ENCODE measurements at regions not wholly inside any gene's neighbourhood (a gene's known extent, or its start where the extent isn't known, plus 50 kb on each side); places are given as distances from the start of the nearest gene placed in this dataset.

GRCh38 chr9:36504156-36504555 is 68.5 kb upstream of the MELK start:
- Histone ChIP-seq H3K9me3 (ENCODE audit: control insufficient read depth in 1 of 2, insufficient read depth in 1 of 2, low read depth in 1 of 2, low read length in 2 of 2) (no peaks in the 10 kb centered on the region), H3K4me2 (ENCODE audit: low read length) (no peak overlapping the region), H3K27me3 (ENCODE audit: insufficient read depth, low read length) (no peaks in the 10 kb centered on the region), H3K9me2 (ENCODE audit: insufficient read depth) (no peaks in the 10 kb centered on the region), H3K36me3 (ENCODE audit: control insufficient read depth in 1 of 2, insufficient read depth in 2 of 2, low read length in 2 of 2) (no peaks in the 10 kb centered on the region), H3K9ac (ENCODE audit: low read length) (no peak overlapping the region), H2AFZ (ENCODE audit: low read depth, low read length, poor library complexity, severe bottlenecking) (peak overlapping the region; percentile 7), H3K4me1 (ENCODE audit: control insufficient read depth in 1 of 2, insufficient read depth in 2 of 2, low read length in 2 of 2) (no peaks in the 10 kb centered on the region), H4K20me1 (ENCODE audit: insufficient read depth) (no peaks in the 10 kb centered on the region), H3K79me2 (ENCODE audit: insufficient read depth, low read length) (no peaks in the 10 kb centered on the region), H3K4me3 (replicated peaks in 1 of 2; ENCODE audit: low read depth in 1 of 2, low read length in 2 of 2) (no peak overlapping the region), H3K27ac (ENCODE audit: low read depth, low read length) (no peak overlapping the region)
- DNase-seq (ENCODE audit: low read depth, low spot score) = no peak
- TF ChIP-seq ZNF274 (IDR thresholded peaks at IDR 0.05; ENCODE audit: low read depth, low read length) (no peak), RAD21 (IDR thresholded peaks at IDR 0.05; ENCODE audit: low read depth) (no peak), TCF7L2 (IDR thresholded peaks at IDR 0.05; ENCODE audit: borderline replicate concordance, extremely low read depth, insufficient read depth, insufficient read length) (no peak), POLR2A (IDR thresholded peaks at IDR 0.05; ENCODE audit: borderline replicate concordance, extremely low read depth, insufficient read depth, insufficient read length) (no peak), CTCF (IDR thresholded peaks at IDR 0.05 in 2 of 3, conservative IDR thresholded peaks at IDR 0.05 in 1 of 3; ENCODE audit: borderline replicate concordance in 1 of 3, insufficient read depth in 1 of 3, low read depth in 2 of 3, low read length in 2 of 3) (no peak), EZH2phosphoT487 (IDR thresholded peaks at IDR 0.05; ENCODE audit: borderline replicate concordance) (no peak), ELF1 (IDR thresholded peaks at IDR 0.05; ENCODE audit: borderline replicate concordance, low read depth) (no peak), CBX3 (IDR thresholded peaks at IDR 0.05; ENCODE audit: low read depth) (no peak), ATF3 (IDR thresholded peaks at IDR 0.05) (no peak), JUND (IDR thresholded peaks at IDR 0.05) (no peak), SIN3A (IDR thresholded peaks at IDR 0.05; ENCODE audit: low read depth) (no peak), ZFX (IDR thresholded peaks at IDR 0.05) (no peak), CEBPB (IDR thresholded peaks at IDR 0.05; ENCODE audit: low read depth) (no peak), FOSL1 (IDR thresholded peaks at IDR 0.05; ENCODE audit: low read depth) (no peak), EGR1 (IDR thresholded peaks at IDR 0.05; ENCODE audit: low read depth) (no peak), SP1 (IDR thresholded peaks at IDR 0.05; ENCODE audit: low read depth) (no peak), ZBTB33 (IDR thresholded peaks at IDR 0.05; ENCODE audit: extremely low read depth, insufficient replicate concordance, low read length) (no peak)
- intact Hi-C loops (cut with micrococcal nuclease) = no loop called here
- RAD21 ChIA-PET (ENCODE audit: low non-redundant PET in 1 of 2, low total read pairs in 2 of 2, uncharacterized antibody in 2 of 2, unreplicated experiment in 2 of 2) = no interaction called here
- CTCF ChIA-PET = interaction anchor here (0.7 kb wide), 1 partner anchor 97 kb away, joined by 3 read pairs; no protein-coding TSS in a partner anchor
- POLR2A ChIA-PET = interaction anchor here (1.0 kb wide), 1 partner anchor 16 kb away, joined by 3 read pairs; no protein-coding TSS in a partner anchor
- BruUV-seq (replicated peaks) = no TSS peak
- ATAC-seq = no peak

Measured in HCT116 (cell line).